ENCODE measurements at regions not wholly inside any gene's neighbourhood (a gene's known extent, or its start where the extent isn't known, plus 50 kb on each side); places are given as distances from the start of the nearest gene placed in this dataset.

DNA sequence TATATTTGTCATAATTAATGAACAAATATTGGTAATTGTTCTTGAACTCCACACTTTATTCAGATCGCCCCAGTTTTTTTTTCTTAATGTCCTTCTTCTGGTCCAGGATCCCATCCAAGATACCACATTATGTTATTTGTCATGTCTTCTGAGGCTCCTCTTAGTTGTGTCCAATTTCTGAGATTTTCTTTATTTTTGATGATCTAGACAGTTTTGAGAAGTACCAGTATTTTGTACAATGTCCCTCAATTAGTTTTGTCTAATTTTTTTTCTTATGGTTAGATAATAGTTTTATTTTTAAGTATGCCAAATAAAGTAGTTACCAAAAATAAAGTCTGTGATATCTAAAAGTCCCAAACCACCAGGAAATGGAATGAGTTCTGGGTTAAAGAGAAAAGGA lies 440.8 kb upstream of the ATP2B1 start:
- no peaks in the 10 kb centered on the region for H3K36me3 ChIP-seq (ENCODE audit: insufficient read depth, low read length)
- no peak overlapping the region for H3K4me3 ChIP-seq (ENCODE audit: low read depth, low read length)

GRCh38 chr12:90129366-90130030 lies 420.9 kb upstream of the ATP2B1 start:
- Histone ChIP-seq H2AFZ (ENCODE audit: low read length, unreplicated experiment) (no peak overlapping the region), H3K27me3 (ENCODE audit: insufficient read depth, low read length) (no peaks in the 10 kb centered on the region), H3K36me3 (ENCODE audit: insufficient read depth, low read length) (no peaks in the 10 kb centered on the region), H3K4me1 (ENCODE audit: control insufficient read depth, insufficient read depth, low read length, unreplicated experiment) (peaks cover 2% of the 10 kb centered on the region), H3K27ac (ENCODE audit: low read depth, low read length) (no peak overlapping the region), H3K4me3 (ENCODE audit: low read depth, low read length) (no peak overlapping the region), H3K79me2 (ENCODE audit: control insufficient read depth, insufficient read depth, low read length, unreplicated experiment) (no peaks in the 10 kb centered on the region)

More for the DNA sequence above, 440.8 kb upstream of the ATP2B1 start:
- H3K79me2 ChIP-seq (ENCODE audit: control insufficient read depth, insufficient read depth, low read length, unreplicated experiment): no peaks in the 10 kb centered on the region
- no peaks in the 10 kb centered on the region for H3K27me3 ChIP-seq (ENCODE audit: insufficient read depth, low read length)
- no peak overlapping the region for H3K27ac ChIP-seq (ENCODE audit: low read depth, low read length)
- H3K4me1 ChIP-seq (ENCODE audit: control insufficient read depth, insufficient read depth, low read length, unreplicated experiment): no peaks in the 10 kb centered on the region
- H2AFZ ChIP-seq (ENCODE audit: low read length, unreplicated experiment): no peak overlapping the region

- H3K4me1 ChIP-seq (ENCODE audit: control insufficient read depth, insufficient read depth, low read length, unreplicated experiment): peaks cover 4% of the 10 kb centered on the region
- no peak overlapping the region for H2AFZ ChIP-seq (ENCODE audit: low read length, unreplicated experiment)
- H3K27me3 ChIP-seq (ENCODE audit: insufficient read depth, low read length): no peaks in the 10 kb centered on the region
- no peaks in the 10 kb centered on the region for H3K79me2 ChIP-seq (ENCODE audit: control insufficient read depth, insufficient read depth, low read length, unreplicated experiment)
- H3K36me3 ChIP-seq (ENCODE audit: insufficient read depth, low read length): no peaks in the 10 kb centered on the region
- no peak overlapping the region for H3K27ac ChIP-seq (ENCODE audit: low read depth, low read length)
- H3K4me3 ChIP-seq (ENCODE audit: low read depth, low read length): no peak overlapping the region
These were observed 419.9 kb upstream of the ATP2B1 start for GRCh38 chr12:90128526-90128925.

- H3K79me2 ChIP-seq (ENCODE audit: control insufficient read depth, insufficient read depth, low read length, unreplicated experiment): no peaks in the 10 kb centered on the region
- H3K27me3 ChIP-seq (ENCODE audit: insufficient read depth, low read length): no peaks in the 10 kb centered on the region
These were observed 417.5 kb upstream of the ATP2B1 start for GRCh38 chr12:90126125-90126524.

GRCh38 chr12:90124914-90125313 lies 416.3 kb upstream of the ATP2B1 start:
- Histone ChIP-seq H3K79me2 (ENCODE audit: control insufficient read depth, insufficient read depth, low read length, unreplicated experiment) (no peaks in the 10 kb centered on the region), H3K36me3 (ENCODE audit: insufficient read depth, low read length) (no peaks in the 10 kb centered on the region), H3K4me1 (ENCODE audit: control insufficient read depth, insufficient read depth, low read length, unreplicated experiment) (peaks cover 4% of the 10 kb centered on the region), H3K4me3 (ENCODE audit: low read depth, low read length) (no peak overlapping the region), H3K27ac (ENCODE audit: low read depth, low read length) (no peak overlapping the region), H2AFZ (ENCODE audit: low read length, unreplicated experiment) (no peak overlapping the region), H3K27me3 (ENCODE audit: insufficient read depth, low read length) (no peaks in the 10 kb centered on the region)

More at GRCh38 chr12:90126125-90126524, 417.5 kb upstream of the ATP2B1 start:
- H3K36me3 ChIP-seq (ENCODE audit: insufficient read depth, low read length): no peaks in the 10 kb centered on the region
- H3K4me3 ChIP-seq (ENCODE audit: low read depth, low read length): no peak overlapping the region
- H3K4me1 ChIP-seq (ENCODE audit: control insufficient read depth, insufficient read depth, low read length, unreplicated experiment): peaks cover 4% of the 10 kb centered on the region
- H2AFZ ChIP-seq (ENCODE audit: low read length, unreplicated experiment): no peak overlapping the region
- no peak overlapping the region for H3K27ac ChIP-seq (ENCODE audit: low read depth, low read length)

- H3K79me2 ChIP-seq (ENCODE audit: control insufficient read depth, insufficient read depth, low read length, unreplicated experiment): no peaks in the 10 kb centered on the region
- no peak overlapping the region for H3K4me3 ChIP-seq (ENCODE audit: low read depth, low read length)
- no peaks in the 10 kb centered on the region for H3K36me3 ChIP-seq (ENCODE audit: insufficient read depth, low read length)
- peaks cover 4% of the 10 kb centered on the region for H3K4me1 ChIP-seq (ENCODE audit: control insufficient read depth, insufficient read depth, low read length, unreplicated experiment)
- H3K27ac ChIP-seq (ENCODE audit: low read depth, low read length): no peak overlapping the region
- H3K27me3 ChIP-seq (ENCODE audit: insufficient read depth, low read length): no peaks in the 10 kb centered on the region
- no peak overlapping the region for H2AFZ ChIP-seq (ENCODE audit: low read length, unreplicated experiment)
These were observed 415.7 kb upstream of the ATP2B1 start for GRCh38 chr12:90124289-90124688.

- Histone ChIP-seq H2AFZ (ENCODE audit: low read length, unreplicated experiment) (no peak overlapping the region), H3K27me3 (ENCODE audit: insufficient read depth, low read length) (no peaks in the 10 kb centered on the region), H3K27ac (ENCODE audit: low read depth, low read length) (no peak overlapping the region), H3K36me3 (ENCODE audit: insufficient read depth, low read length) (no peaks in the 10 kb centered on the region), H3K79me2 (ENCODE audit: control insufficient read depth, insufficient read depth, low read length, unreplicated experiment) (no peaks in the 10 kb centered on the region), H3K4me3 (ENCODE audit: low read depth, low read length) (no peak overlapping the region), H3K4me1 (ENCODE audit: control insufficient read depth, insufficient read depth, low read length, unreplicated experiment) (peaks cover 4% of the 10 kb centered on the region)
These were observed 414.0 kb upstream of the ATP2B1 start for GRCh38 chr12:90122681-90123080.

DNA sequence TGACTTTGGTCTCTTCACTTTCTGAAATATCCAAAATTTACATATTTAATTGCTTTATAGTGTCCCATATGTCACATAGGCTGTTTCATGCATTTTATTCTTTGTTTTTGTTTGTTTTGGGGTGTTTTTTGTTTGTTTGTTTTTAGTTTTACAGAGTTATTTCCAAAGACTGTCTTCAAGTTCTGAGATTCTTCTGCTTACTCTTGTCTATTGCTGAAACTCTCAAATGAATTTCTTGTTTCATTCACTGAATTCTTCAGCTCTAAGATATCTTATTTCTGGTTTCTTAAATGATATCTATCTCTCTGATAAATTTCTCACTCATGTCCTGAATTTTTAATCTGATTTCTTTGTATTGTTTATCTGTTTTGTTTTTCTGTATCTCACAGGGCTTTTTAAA lies 412.0 kb upstream of the ATP2B1 start:
- Histone ChIP-seq H3K4me1 (ENCODE audit: control insufficient read depth, insufficient read depth, low read length, unreplicated experiment) (peaks cover 4% of the 10 kb centered on the region), H2AFZ (ENCODE audit: low read length, unreplicated experiment) (no peak overlapping the region), H3K27ac (ENCODE audit: low read depth, low read length) (no peak overlapping the region), H3K4me3 (ENCODE audit: low read depth, low read length) (no peak overlapping the region), H3K36me3 (ENCODE audit: insufficient read depth, low read length) (no peaks in the 10 kb centered on the region), H3K27me3 (ENCODE audit: insufficient read depth, low read length) (no peaks in the 10 kb centered on the region), H3K79me2 (ENCODE audit: control insufficient read depth, insufficient read depth, low read length, unreplicated experiment) (no peaks in the 10 kb centered on the region)

DNA sequence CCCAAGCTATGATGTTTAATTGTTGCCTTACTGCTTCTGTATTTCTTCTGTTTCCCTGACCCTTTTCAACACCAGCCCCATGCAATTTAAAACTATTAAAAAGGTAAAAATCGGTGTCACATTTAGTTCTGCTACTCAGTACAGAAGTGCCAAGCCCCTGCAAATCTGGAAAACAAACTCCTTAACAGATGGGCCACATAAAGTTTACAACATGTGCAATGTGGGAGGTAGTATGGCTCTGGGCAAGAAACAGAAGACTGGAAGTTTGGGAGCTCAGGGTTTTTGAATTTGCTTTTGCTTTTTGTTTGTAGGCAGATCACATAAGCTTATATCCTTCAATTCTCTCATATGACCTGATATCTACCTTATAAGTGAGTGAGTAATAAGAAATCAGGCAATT lies 404.0 kb upstream of the ATP2B1 start:
- Histone ChIP-seq H3K27ac (ENCODE audit: low read depth, low read length) (no peak overlapping the region), H3K79me2 (ENCODE audit: control insufficient read depth, insufficient read depth, low read length, unreplicated experiment) (no peaks in the 10 kb centered on the region), H3K4me1 (ENCODE audit: control insufficient read depth, insufficient read depth, low read length, unreplicated experiment) (no peaks in the 10 kb centered on the region), H2AFZ (ENCODE audit: low read length, unreplicated experiment) (no peak overlapping the region), H3K27me3 (ENCODE audit: insufficient read depth, low read length) (no peaks in the 10 kb centered on the region), H3K36me3 (ENCODE audit: insufficient read depth, low read length) (no peaks in the 10 kb centered on the region), H3K4me3 (ENCODE audit: low read depth, low read length) (no peak overlapping the region)

DNA sequence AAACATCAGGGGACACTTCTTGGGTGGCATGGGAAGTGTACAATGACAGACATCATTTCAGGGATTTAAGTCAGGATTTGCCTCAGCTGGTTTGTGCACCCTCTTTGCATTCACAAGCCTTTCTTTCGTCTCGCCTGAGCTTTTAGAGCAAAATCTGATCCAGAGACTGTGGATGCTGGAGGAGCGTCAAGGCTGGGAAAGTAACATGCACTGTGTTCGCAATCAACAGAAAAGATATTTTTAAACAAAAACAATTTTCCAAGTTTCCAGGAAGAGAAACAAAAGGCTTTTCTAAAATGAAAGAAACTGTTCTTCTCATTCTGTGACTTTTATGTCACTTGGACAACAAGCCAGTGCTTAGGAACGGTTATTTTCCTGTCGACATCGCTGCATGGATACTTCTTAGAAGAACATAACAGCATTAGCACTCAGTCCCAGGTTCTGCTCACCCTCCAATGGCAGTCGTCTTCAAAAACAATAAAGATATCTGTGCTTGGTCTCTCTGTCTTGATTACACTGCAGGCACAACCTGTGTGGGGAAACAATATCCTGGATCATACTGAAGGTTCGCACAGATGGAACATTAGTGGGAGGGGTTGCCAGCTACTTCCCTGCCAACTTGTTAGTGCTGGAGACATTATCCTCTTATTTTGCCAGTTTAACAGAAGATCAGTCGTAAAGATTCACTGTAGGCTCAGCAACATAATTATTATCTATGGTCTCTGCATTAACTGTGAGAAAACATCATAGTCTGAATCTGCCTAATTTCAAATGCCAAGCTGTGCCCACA lies 403.3 kb upstream of the ATP2B1 start:
- H3K27ac ChIP-seq (ENCODE audit: low read depth, low read length): no peak overlapping the region
- no peaks in the 10 kb centered on the region for H3K27me3 ChIP-seq (ENCODE audit: insufficient read depth, low read length)
- H3K79me2 ChIP-seq (ENCODE audit: control insufficient read depth, insufficient read depth, low read length, unreplicated experiment): no peaks in the 10 kb centered on the region
- H2AFZ ChIP-seq (ENCODE audit: low read length, unreplicated experiment): no peak overlapping the region
- H3K36me3 ChIP-seq (ENCODE audit: insufficient read depth, low read length): no peaks in the 10 kb centered on the region
- no peak overlapping the region for H3K4me3 ChIP-seq (ENCODE audit: low read depth, low read length)
- H3K4me1 ChIP-seq (ENCODE audit: control insufficient read depth, insufficient read depth, low read length, unreplicated experiment): peaks cover 1% of the 10 kb centered on the region

DNA sequence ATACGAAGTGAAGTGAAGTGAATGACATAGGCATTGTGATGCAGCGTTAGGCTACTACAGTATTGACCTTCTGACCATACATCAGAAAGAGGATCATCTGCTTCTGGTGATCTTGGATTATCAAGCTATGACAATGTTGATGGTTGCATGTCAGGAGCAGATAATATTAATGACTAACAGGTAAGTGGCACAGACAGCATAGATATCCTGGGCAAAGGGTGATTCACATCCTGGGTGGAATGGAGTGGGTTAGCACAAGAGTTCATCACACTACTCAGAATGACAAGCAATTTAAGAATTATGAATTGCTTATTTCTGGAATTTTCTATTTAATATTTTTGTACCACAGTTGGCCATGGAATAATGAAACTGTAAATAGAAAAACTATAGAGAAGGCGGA lies 397.9 kb upstream of the ATP2B1 start:
- Histone ChIP-seq H3K4me3 (ENCODE audit: low read depth, low read length) (no peak overlapping the region), H3K4me1 (ENCODE audit: control insufficient read depth, insufficient read depth, low read length, unreplicated experiment) (peaks cover 8% of the 10 kb centered on the region), H3K27ac (ENCODE audit: low read depth, low read length) (no peak overlapping the region), H3K27me3 (ENCODE audit: insufficient read depth, low read length) (no peaks in the 10 kb centered on the region), H2AFZ (ENCODE audit: low read length, unreplicated experiment) (no peak overlapping the region), H3K36me3 (ENCODE audit: insufficient read depth, low read length) (no peaks in the 10 kb centered on the region), H3K79me2 (ENCODE audit: control insufficient read depth, insufficient read depth, low read length, unreplicated experiment) (no peaks in the 10 kb centered on the region)
